GM13976 (cell line): ENCODE measurements at regions not wholly inside any gene's neighbourhood (a gene's known extent, or its start where the extent isn't known, plus 50 kb on each side); places are given as distances from the start of the nearest gene placed in this dataset.

ENCODE experiments used
- DNase-seq: peaks from one replicate; pipeline ENCODE4 v3.0.0; 2012; ENCODE audit warnings: low spot score
- in situ Hi-C: fragments of 300-500 bp; cut with MboI; formaldehyde crosslinking; loops from one replicate; pipeline ENCODE4 v1.12.0; 2022; ENCODE audit warnings: low sequenced_read_pairs, mixed read lengths, inconsistent platforms; ENCODE audit not compliant: unreplicated experiment
- TF ChIP-seq, protein P1 (sequence below): IDR thresholded peaks from 2 replicates; pipeline ENCODE4 v1.5.1; 2012; ENCODE audit warnings: borderline replicate concordance, mild to moderate bottlenecking; ENCODE audit not compliant: insufficient read depth; ENCODE audit errors: extremely low read depth, missing control alignments, control extremely low read depth

- TF ChIP-seq, protein P1, sequence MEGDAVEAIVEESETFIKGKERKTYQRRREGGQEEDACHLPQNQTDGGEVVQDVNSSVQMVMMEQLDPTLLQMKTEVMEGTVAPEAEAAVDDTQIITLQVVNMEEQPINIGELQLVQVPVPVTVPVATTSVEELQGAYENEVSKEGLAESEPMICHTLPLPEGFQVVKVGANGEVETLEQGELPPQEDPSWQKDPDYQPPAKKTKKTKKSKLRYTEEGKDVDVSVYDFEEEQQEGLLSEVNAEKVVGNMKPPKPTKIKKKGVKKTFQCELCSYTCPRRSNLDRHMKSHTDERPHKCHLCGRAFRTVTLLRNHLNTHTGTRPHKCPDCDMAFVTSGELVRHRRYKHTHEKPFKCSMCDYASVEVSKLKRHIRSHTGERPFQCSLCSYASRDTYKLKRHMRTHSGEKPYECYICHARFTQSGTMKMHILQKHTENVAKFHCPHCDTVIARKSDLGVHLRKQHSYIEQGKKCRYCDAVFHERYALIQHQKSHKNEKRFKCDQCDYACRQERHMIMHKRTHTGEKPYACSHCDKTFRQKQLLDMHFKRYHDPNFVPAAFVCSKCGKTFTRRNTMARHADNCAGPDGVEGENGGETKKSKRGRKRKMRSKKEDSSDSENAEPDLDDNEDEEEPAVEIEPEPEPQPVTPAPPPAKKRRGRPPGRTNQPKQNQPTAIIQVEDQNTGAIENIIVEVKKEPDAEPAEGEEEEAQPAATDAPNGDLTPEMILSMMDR, result no peak
- no peak for DNase-seq
- in situ Hi-C loops, result no loop called here
Observed at GRCh38 chr16:51420247-51420646, 269.2 kb upstream of the SALL1 start.

- TF ChIP-seq, protein P1, result no peak
- in situ Hi-C loops, result no loop called here
- no peak for DNase-seq
Observed at GRCh38 chr16:51419768-51420167, 268.7 kb upstream of the SALL1 start.

DNA sequence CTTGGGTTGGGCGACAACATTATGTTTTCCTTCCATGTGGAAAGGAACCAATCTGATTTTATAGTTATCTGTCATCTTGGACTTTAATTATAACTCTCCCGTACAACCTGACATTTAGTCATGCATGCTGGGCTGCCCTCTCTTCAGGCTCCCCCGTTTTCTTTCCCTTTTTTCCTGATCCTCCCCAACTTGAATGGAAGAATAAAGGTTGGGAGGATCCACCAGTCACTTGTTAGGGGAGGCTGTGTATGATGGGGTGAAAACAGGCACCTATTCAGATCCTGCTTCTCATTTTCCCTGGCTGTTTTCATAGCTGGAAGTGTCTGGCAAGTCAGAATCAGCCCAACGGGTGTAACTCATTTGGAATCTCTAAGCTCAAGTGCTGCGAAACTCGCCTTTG is 267.2 kb upstream of the SALL1 start:
- DNase-seq, result no peak
- in situ Hi-C loops, result no loop called here
- TF ChIP-seq, protein P1, result no peak

GRCh38 chr16:51416926-51417325 is 265.9 kb upstream of the SALL1 start:
- in situ Hi-C loops, result no loop called here
- TF ChIP-seq, protein P1, result no peak
- no peak for DNase-seq

DNA sequence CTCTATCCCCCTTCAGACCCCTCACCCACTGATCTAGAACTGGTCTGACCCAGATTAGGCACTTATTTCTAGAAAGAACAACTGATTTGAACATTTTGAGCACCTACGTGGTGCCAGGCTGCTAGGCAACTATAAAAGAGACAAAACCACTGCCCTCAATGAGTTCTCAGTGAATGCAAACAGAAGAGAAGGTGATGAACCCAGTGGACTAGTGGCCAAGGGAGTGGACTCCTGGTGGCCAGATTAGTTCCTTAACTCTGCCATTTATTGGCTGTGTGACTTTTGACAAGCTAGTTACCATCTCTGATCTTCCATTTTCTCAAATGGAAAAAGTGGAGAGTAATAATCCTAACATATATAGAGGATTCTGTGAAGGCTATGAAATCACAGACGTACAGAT is 259.1 kb upstream of the SALL1 start:
- DNase-seq, result no peak
- in situ Hi-C loops, result no loop called here
- TF ChIP-seq, protein P1, result no peak

- in situ Hi-C loops, result no loop called here
- TF ChIP-seq, protein P1, result no peak
- no peak for DNase-seq
Observed at GRCh38 chr16:51409001-51409675, 258.1 kb upstream of the SALL1 start.
